Esophagus muscularis mucosa (tissue), 3 donors: ENCODE measurements at regions not wholly inside any gene's neighbourhood (a gene's known extent, or its start where the extent isn't known, plus 50 kb on each side); places are given as distances from the start of the nearest gene placed in this dataset.

Experiments used
- CTCF ChIP-seq, 3 experiments: fragments of 200-600 bp in 2 of 3; fragments of 450-650 bp in 1 of 3; sonication (generic) in 2 of 3; IDR thresholded peaks; one replicate each; pipeline ENCODE4 v1.5.1; 2017 to 2019; ENCODE audit warnings: antibody characterized with exemption in 3 of 3, mild to moderate bottlenecking in 2 of 3, moderate library complexity in 1 of 3
- POLR2A ChIP-seq: fragments of 450-650 bp; IDR thresholded peaks from one replicate; pipeline ENCODE4 v1.6.1; 2017; ENCODE audit warnings: antibody characterized with exemption, moderate library complexity, mild to moderate bottlenecking, low read depth
- POLR2AphosphoS5 ChIP-seq, 2 donors: sonication (generic); formaldehyde crosslinking; IDR thresholded peaks; one replicate each; pipeline ENCODE4 v1.6.1; 2017; ENCODE audit warnings: antibody characterized with exemption in 2 of 2

- TF ChIP-seq POLR2A = no peak
- TF ChIP-seq CTCF (IDR thresholded peaks at IDR 0.05) = no peak
- TF ChIP-seq POLR2AphosphoS5 (IDR thresholded peaks at IDR 0.05) = no peak
Measured at GRCh38 chr2:78546843-78547242, 478.7 kb upstream of the REG3G start.
